ENCODE measurements at regions not wholly inside any gene's neighbourhood (a gene's known extent, or its start where the extent isn't known, plus 50 kb on each side); places are given as distances from the start of the nearest gene placed in this dataset.

DNA sequence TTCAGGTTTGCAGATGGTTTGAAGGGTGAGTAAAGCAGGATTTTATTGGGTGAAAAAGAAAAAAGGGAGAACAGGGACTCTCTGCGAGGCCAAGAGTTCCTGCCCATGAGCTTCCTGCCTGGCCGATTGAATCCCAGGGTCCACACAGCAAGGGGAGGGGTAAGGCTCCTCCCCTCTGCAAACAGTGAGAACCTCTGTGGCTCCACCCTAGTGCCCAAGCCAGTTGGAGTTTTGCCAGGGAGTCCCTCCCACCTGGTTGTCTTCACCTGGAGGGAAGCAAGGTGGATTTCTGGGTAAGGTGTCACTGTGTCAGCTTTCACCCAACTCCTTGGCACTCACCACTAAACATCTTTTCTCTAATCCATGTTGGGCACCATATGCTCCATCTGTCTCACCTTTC, 70.9 kb downstream of the PDHA2 start:
- TF ChIP-seq, protein P1, sequence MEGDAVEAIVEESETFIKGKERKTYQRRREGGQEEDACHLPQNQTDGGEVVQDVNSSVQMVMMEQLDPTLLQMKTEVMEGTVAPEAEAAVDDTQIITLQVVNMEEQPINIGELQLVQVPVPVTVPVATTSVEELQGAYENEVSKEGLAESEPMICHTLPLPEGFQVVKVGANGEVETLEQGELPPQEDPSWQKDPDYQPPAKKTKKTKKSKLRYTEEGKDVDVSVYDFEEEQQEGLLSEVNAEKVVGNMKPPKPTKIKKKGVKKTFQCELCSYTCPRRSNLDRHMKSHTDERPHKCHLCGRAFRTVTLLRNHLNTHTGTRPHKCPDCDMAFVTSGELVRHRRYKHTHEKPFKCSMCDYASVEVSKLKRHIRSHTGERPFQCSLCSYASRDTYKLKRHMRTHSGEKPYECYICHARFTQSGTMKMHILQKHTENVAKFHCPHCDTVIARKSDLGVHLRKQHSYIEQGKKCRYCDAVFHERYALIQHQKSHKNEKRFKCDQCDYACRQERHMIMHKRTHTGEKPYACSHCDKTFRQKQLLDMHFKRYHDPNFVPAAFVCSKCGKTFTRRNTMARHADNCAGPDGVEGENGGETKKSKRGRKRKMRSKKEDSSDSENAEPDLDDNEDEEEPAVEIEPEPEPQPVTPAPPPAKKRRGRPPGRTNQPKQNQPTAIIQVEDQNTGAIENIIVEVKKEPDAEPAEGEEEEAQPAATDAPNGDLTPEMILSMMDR (IDR thresholded peaks at IDR 0.05; ENCODE audit: low read depth, low read length, poor library complexity, severe bottlenecking), result no peak
- TF ChIP-seq EZH2phosphoT487 (IDR thresholded peaks at IDR 0.05; ENCODE audit: borderline replicate concordance, low read length), result no peak

All from DOHH2 (cell line).